ENCODE measurements at regions not wholly inside any gene's neighbourhood (a gene's known extent, or its start where the extent isn't known, plus 50 kb on each side); places are given as distances from the start of the nearest gene placed in this dataset.

DNA sequence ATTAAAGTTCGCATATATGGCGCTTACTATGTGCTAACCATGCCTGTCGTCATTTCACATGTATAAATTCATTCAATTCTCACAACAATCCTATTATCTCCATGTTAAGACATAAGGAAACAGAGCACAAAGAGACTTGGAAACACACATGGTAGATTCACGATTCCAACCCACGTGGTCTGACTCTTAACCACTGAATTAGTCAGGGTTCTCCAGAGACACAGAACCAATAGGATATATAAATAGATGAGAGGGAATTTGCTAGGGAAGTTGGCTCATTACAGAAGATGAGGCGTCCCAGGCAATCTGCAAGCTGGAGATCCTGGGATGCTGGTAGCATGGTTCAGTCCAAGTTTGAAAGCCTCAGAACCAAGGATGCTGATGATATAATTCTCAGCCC lies 765.3 kb downstream of the TBL1XR1 start:
- no peak for TF ChIP-seq CTCF (IDR thresholded peaks at IDR 0.05; ENCODE audit: insufficient read depth, low read length)
- no peak for TF ChIP-seq POLR2AphosphoS5 (IDR thresholded peaks at IDR 0.05; ENCODE audit: low read depth)
- TF ChIP-seq GABPA (IDR thresholded peaks at IDR 0.05; ENCODE audit: low read depth), result no peak
